ENCODE measurements at regions not wholly inside any gene's neighbourhood (a gene's known extent, or its start where the extent isn't known, plus 50 kb on each side); places are given as distances from the start of the nearest gene placed in this dataset.

GRCh38 chr17:79164913-79165695 is 90.5 kb downstream of the ENGASE start:
- no peak for TF ChIP-seq POLR2A (IDR thresholded peaks at IDR 0.05)
- no peak for TF ChIP-seq POLR2AphosphoS5 (IDR thresholded peaks at IDR 0.05)
- TF ChIP-seq CTCF (IDR thresholded peaks at IDR 0.05) = no peak
- DNase-seq (ENCODE audit: low spot score) = no peak
- Histone ChIP-seq H3K27ac (no peak overlapping the region), H3K4me1 (replicated peaks) (no peaks in the 10 kb centered on the region), H3K9me3 (no peaks in the 10 kb centered on the region), H3K36me3 (no peaks in the 10 kb centered on the region), H3K4me3 (no peak overlapping the region), H3K27me3 (replicated peaks; ENCODE audit: insufficient read depth) (peaks cover 12% of the 10 kb centered on the region)
- intact Hi-C loops (cut with DNase I) = no loop called here
- WGBS = 38% methylated on average over 21 of the region's 21 CpGs

- no peaks in the 10 kb centered on the region for H3K36me3 ChIP-seq
- H3K4me3 ChIP-seq = no peak overlapping the region
- no peaks in the 10 kb centered on the region for H3K9me3 ChIP-seq
- H3K27ac ChIP-seq = no peak overlapping the region
- TF ChIP-seq POLR2AphosphoS5 (IDR thresholded peaks at IDR 0.05) (no peak), POLR2A (IDR thresholded peaks at IDR 0.05) (no peak), CTCF (IDR thresholded peaks at IDR 0.05) (no peak)
- H3K4me1 ChIP-seq (replicated peaks) = no peaks in the 10 kb centered on the region
- 86% methylated on average over 16 of the region's 16 CpGs for WGBS
- no peak for DNase-seq (ENCODE audit: low spot score)
- H3K27me3 ChIP-seq (replicated peaks; ENCODE audit: insufficient read depth) = peaks cover 12% of the 10 kb centered on the region
- intact Hi-C loops (cut with DNase I) = no loop called here
These were observed 89.8 kb downstream of the ENGASE start for GRCh38 chr17:79164408-79164807.

GRCh38 chr17:79163071-79163470 is 88.4 kb downstream of the ENGASE start:
- TF ChIP-seq POLR2A (IDR thresholded peaks at IDR 0.05) (no peak), POLR2AphosphoS5 (IDR thresholded peaks at IDR 0.05) (no peak), CTCF (IDR thresholded peaks at IDR 0.05) (no peak)
- Histone ChIP-seq H3K27me3 (replicated peaks; ENCODE audit: insufficient read depth) (peaks cover 12% of the 10 kb centered on the region), H3K27ac (no peak overlapping the region), H3K36me3 (no peaks in the 10 kb centered on the region), H3K4me1 (replicated peaks) (no peaks in the 10 kb centered on the region), H3K4me3 (no peak overlapping the region), H3K9me3 (no peaks in the 10 kb centered on the region)
- DNase-seq (ENCODE audit: low spot score) = no peak
- 72% methylated on average over 12 of the region's 12 CpGs for WGBS
- intact Hi-C loops (cut with DNase I) = no loop called here

GRCh38 chr17:79162012-79162963 is 87.7 kb downstream of the ENGASE start:
- 57% methylated on average over 26 of the region's 26 CpGs for WGBS
- no peak overlapping the region for H3K4me3 ChIP-seq
- no peaks in the 10 kb centered on the region for H3K36me3 ChIP-seq
- no peaks in the 10 kb centered on the region for H3K4me1 ChIP-seq (replicated peaks)
- no peak overlapping the region for H3K27ac ChIP-seq
- DNase-seq (ENCODE audit: low spot score) = no peak
- intact Hi-C loops (cut with DNase I) = no loop called here
- no peaks in the 10 kb centered on the region for H3K9me3 ChIP-seq
- no peak for TF ChIP-seq CTCF (IDR thresholded peaks at IDR 0.05)
- TF ChIP-seq POLR2AphosphoS5 (IDR thresholded peaks at IDR 0.05) = no peak
- no peak for TF ChIP-seq POLR2A (IDR thresholded peaks at IDR 0.05)
- H3K27me3 ChIP-seq (replicated peaks; ENCODE audit: insufficient read depth) = peaks cover 15% of the 10 kb centered on the region

Data from prostate gland (tissue), 2 donors.